Body of pancreas (tissue), 4 donors: ENCODE measurements at regions not wholly inside any gene's neighbourhood (a gene's known extent, or its start where the extent isn't known, plus 50 kb on each side); places are given as distances from the start of the nearest gene placed in this dataset.

Source experiments
- ATAC-seq: fragments of 150-250 bp; one replicate; pipeline ENCODE4 v1.9.1; 2016
- DNase-seq, 4 donors: peaks; one replicate each; pipeline ENCODE4 v3.0.0-alpha.2; 2019
- H3K27ac ChIP-seq, 4 donors: fragments of 200-600 bp; sonication (generic); 1 replicate in 3 of 4; 2 replicates in 1 of 4; pipeline versions ENCODE4 v1.5.1 to v1.6.1; 2016 to 2019; ENCODE audit warnings: mild to moderate bottlenecking in 1 of 4, mixed read lengths in 1 of 4, moderate library complexity in 1 of 4
- H3K27me3 ChIP-seq, 2 donors: fragments of 200-600 bp; sonication (generic); one replicate each; pipeline ENCODE4 v1.6.0; 2016; ENCODE audit warnings: mild to moderate bottlenecking in 1 of 2
- H3K36me3 ChIP-seq, 2 donors: fragments of 200-600 bp; sonication (generic); replicated peaks in 1 of 2; 2 replicates each; pipeline ENCODE4 v1.5.1; 2016; ENCODE audit warnings: low read depth in 2 of 2; ENCODE audit not compliant: insufficient read depth in 1 of 2
- H3K4me1 ChIP-seq: fragments of 200-600 bp; sonication (generic); one replicate; pipeline ENCODE4 v1.6.0; 2016
- H3K4me3 ChIP-seq, 2 donors: fragments of 200-600 bp; sonication (generic); 1 replicate in 1 of 2; 2 replicates in 1 of 2; pipeline ENCODE4 v1.5.1; 2016 to 2019
- H3K9me3 ChIP-seq, 3 donors: fragments of 200-600 bp; sonication (generic); 1 replicate in 2 of 3; 2 replicates in 1 of 3; pipeline ENCODE4 v1.5.1; 2016
- CTCF ChIP-seq, 7 experiments: fragments of 450-650 bp in 4 of 7; fragments of 200-600 bp in 3 of 7; sonication (generic) in 3 of 7; IDR thresholded peaks; one replicate each; pipeline ENCODE4 v1.5.1; 2016 to 2019; ENCODE audit warnings: antibody characterized with exemption in 7 of 7
- POLR2A ChIP-seq, 3 donors: fragments of 450-650 bp; IDR thresholded peaks; one replicate each; pipeline ENCODE4 v1.6.1; 2016; ENCODE audit warnings: antibody characterized with exemption in 3 of 3, mild to moderate bottlenecking in 2 of 3
- WGBS, 2 donors: methylation state at CpG; one replicate each; pipeline ENCODE4 v1.1.5; 2017; 5-methylcytosine and 5-hydroxymethylcytosine counted together
- intact Hi-C: fragments of 100-400 bp; cut with DNase I; formaldehyde crosslinking; loops from one replicate; pipeline ENCODE4 v1.15.1; 2023

GRCh38 chr16:54685682-54686081 lies 245.0 kb upstream of the IRX5 start:
- Histone ChIP-seq H3K4me1 (no peaks in the 10 kb centered on the region), H3K27me3 (peaks cover 0 to 6% of the 10 kb centered on the region in 2 donors), H3K9me3 (no peaks in the 10 kb centered on the region), H3K4me3 (no peak overlapping the region), H3K27ac (no peak overlapping the region), H3K36me3 (no peaks in the 10 kb centered on the region)
- ATAC-seq (no peak), DNase-seq (no peak)
- TF ChIP-seq POLR2A (IDR thresholded peaks at IDR 0.05) (no peak), CTCF (IDR thresholded peaks at IDR 0.05) (no peak)
- intact Hi-C loops, result no loop called here

DNA sequence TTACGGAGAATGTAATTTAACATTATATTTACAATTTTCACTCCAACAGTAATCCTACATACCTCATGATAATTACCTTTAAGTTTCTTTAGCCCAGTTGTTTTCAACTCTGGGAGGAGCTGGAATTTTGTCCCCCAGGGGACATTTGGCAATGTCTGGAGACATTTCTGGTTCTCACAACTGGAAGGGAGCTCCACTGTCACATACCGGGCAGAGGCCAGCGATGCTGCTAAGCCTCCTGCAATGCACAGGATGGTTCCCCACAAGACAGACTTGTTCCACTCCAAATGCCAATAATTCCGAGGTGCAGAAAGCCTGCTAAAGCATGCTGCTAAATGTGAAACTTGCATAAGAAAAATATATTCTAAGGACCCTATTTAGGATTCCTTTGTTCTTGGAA lies 251.1 kb upstream of the IRX5 start:
- no peak overlapping the region for H3K27ac ChIP-seq
- no peak for ATAC-seq
- 83 to 86% methylated on average over 4 of the region's 4 CpGs for WGBS, 2 donors
- intact Hi-C loops, result no loop called here
- H3K36me3 ChIP-seq, result no peaks in the 10 kb centered on the region
- no peaks in the 10 kb centered on the region for H3K4me1 ChIP-seq
- DNase-seq, result no peak
- H3K4me3 ChIP-seq, result no peak overlapping the region
- peaks cover 0 to 6% of the 10 kb centered on the region in 2 donors for H3K27me3 ChIP-seq
- TF ChIP-seq POLR2A (IDR thresholded peaks at IDR 0.05) (no peak), CTCF (IDR thresholded peaks at IDR 0.05) (no peak)
- H3K9me3 ChIP-seq, result no peaks in the 10 kb centered on the region

GRCh38 chr16:54677308-54677950 lies 253.2 kb upstream of the IRX5 start:
- WGBS, 2 donors, result 79 to 82% methylated on average over 6 of the region's 6 CpGs
- ATAC-seq (no peak), DNase-seq (no peak)
- Histone ChIP-seq H3K4me3 (no peak overlapping the region), H3K36me3 (no peaks in the 10 kb centered on the region), H3K4me1 (no peaks in the 10 kb centered on the region), H3K27me3 (no peaks in the 10 kb centered on the region), H3K9me3 (no peaks in the 10 kb centered on the region), H3K27ac (no peak overlapping the region)
- TF ChIP-seq CTCF (IDR thresholded peaks at IDR 0.05), result no peak
- no peak for TF ChIP-seq POLR2A (IDR thresholded peaks at IDR 0.05)
- intact Hi-C loops, result no loop called here

GRCh38 chr16:54673313-54673712 lies 257.4 kb upstream of the IRX5 start:
- Histone ChIP-seq H3K27ac (no peak overlapping the region), H3K9me3 (peaks cover 0 to 9% (median 0%) of the 10 kb centered on the region in 3 donors), H3K36me3 (no peaks in the 10 kb centered on the region), H3K4me3 (no peak overlapping the region), H3K4me1 (no peaks in the 10 kb centered on the region), H3K27me3 (no peaks in the 10 kb centered on the region)
- ATAC-seq, result no peak
- 57 to 64% methylated on average over 1 of the region's 1 CpG for WGBS, 2 donors
- intact Hi-C loops, result no loop called here
- no peak for DNase-seq
- TF ChIP-seq CTCF (IDR thresholded peaks at IDR 0.05), result no peak
- no peak for TF ChIP-seq POLR2A (IDR thresholded peaks at IDR 0.05)

- Histone ChIP-seq H3K36me3 (no peaks in the 10 kb centered on the region), H3K9me3 (peaks cover 0 to 9% (median 0%) of the 10 kb centered on the region in 3 donors), H3K27me3 (no peaks in the 10 kb centered on the region), H3K4me1 (no peaks in the 10 kb centered on the region), H3K27ac (no peak overlapping the region), H3K4me3 (no peak overlapping the region)
- intact Hi-C loops, result no loop called here
- WGBS, 2 donors, result 70 to 90% methylated on average over 1 of the region's 1 CpG
- TF ChIP-seq CTCF (IDR thresholded peaks at IDR 0.05), result no peak
- no peak for TF ChIP-seq POLR2A (IDR thresholded peaks at IDR 0.05)
- ATAC-seq (no peak), DNase-seq (no peak)
These were observed 258.2 kb upstream of the IRX5 start for GRCh38 chr16:54672500-54672899.
